MM.1S (cell line): ENCODE measurements at regions not wholly inside any gene's neighbourhood (a gene's known extent, or its start where the extent isn't known, plus 50 kb on each side); places are given as distances from the start of the nearest gene placed in this dataset.

Source experiments
- DNase-seq: peaks from one replicate; pipeline ENCODE4 v3.0.0-alpha.2; 2015
- H2AFZ ChIP-seq: fragments of 300-600 bp; sonication (generic); 2 replicates; pipeline ENCODE4 v1.6.0; 2016; ENCODE audit warnings: antibody characterized with exemption, low read length
- H3F3A ChIP-seq: fragments of 300-600 bp; sonication (generic); 2 replicates; pipeline ENCODE4 v1.6.1; 2016; ENCODE audit warnings: mild to moderate bottlenecking, antibody characterized with exemption, low read length, moderate library complexity, mixed read lengths; ENCODE audit not compliant: insufficient read depth
- H3K27ac ChIP-seq: fragments of 300-600 bp; sonication (generic); 2 replicates; pipeline ENCODE4 v1.5.1; 2016; ENCODE audit warnings: mild to moderate bottlenecking, low read length
- H3K27me3 ChIP-seq: fragments of 300-600 bp; sonication (generic); replicated peaks from 2 replicates; pipeline ENCODE4 v1.6.0; 2016; ENCODE audit warnings: low read length; ENCODE audit not compliant: insufficient read depth
- H3K36me3 ChIP-seq: fragments of 300-600 bp; sonication (generic); replicated peaks from 2 replicates; pipeline ENCODE4 v1.6.1; 2016; ENCODE audit warnings: mild to moderate bottlenecking, low read length, mixed read lengths; ENCODE audit not compliant: insufficient read depth
- H3K4me1 ChIP-seq: fragments of 300-600 bp; sonication (generic); 2 replicates; pipeline ENCODE4 v1.6.1; 2016; ENCODE audit warnings: low read length, mixed read lengths
- H3K4me2 ChIP-seq: fragments of 300-600 bp; sonication (generic); 2 replicates; pipeline ENCODE4 v1.6.0; 2016; ENCODE audit warnings: low read depth, low read length
- H3K4me3 ChIP-seq: fragments of 300-600 bp; sonication (generic); 2 replicates; pipeline ENCODE4 v1.5.1; 2016; ENCODE audit warnings: low read length, mixed read lengths
- H3K79me2 ChIP-seq: fragments of 300-600 bp; sonication (generic); 2 replicates; pipeline ENCODE4 v1.6.1; 2016; ENCODE audit warnings: mixed run types, low read length, mixed read lengths
- H3K9ac ChIP-seq: fragments of 300-600 bp; sonication (generic); 2 replicates; pipeline ENCODE4 v1.6.1; 2016; ENCODE audit warnings: low read length, mixed read lengths
- H3K9me2 ChIP-seq: fragments of 300-600 bp; sonication (generic); replicated peaks from 2 replicates; pipeline ENCODE4 v1.6.1; 2016; ENCODE audit warnings: mild to moderate bottlenecking, low read length, mixed read lengths; ENCODE audit not compliant: insufficient read depth
- H3K9me3 ChIP-seq: fragments of 300-600 bp; sonication (generic); replicated peaks from 2 replicates; pipeline ENCODE4 v1.6.1; 2016; ENCODE audit warnings: mild to moderate bottlenecking, low read length, mixed read lengths; ENCODE audit not compliant: insufficient read depth
- H4K20me1 ChIP-seq: fragments of 300-600 bp; sonication (generic); 2 replicates; pipeline ENCODE4 v1.6.1; 2016; ENCODE audit warnings: mild to moderate bottlenecking, low read length, moderate library complexity, mixed read lengths; ENCODE audit not compliant: insufficient read depth
- EZH2 ChIP-seq: fragments of 300-600 bp; sonication (generic); optimal IDR thresholded peaks from 2 replicates; pipeline ENCODE3; 2017; ENCODE audit warnings: low read depth, mild to moderate bottlenecking, antibody characterized with exemption, low read length, mixed read lengths
- EZH2phosphoT487 ChIP-seq: fragments of 300-600 bp; sonication (generic); IDR thresholded peaks from 2 replicates; pipeline ENCODE4 v1.6.1; 2018; ENCODE audit warnings: antibody characterized with exemption, low read length
- TF ChIP-seq, protein P1 (sequence below): fragments of 300-600 bp; sonication (generic); IDR thresholded peaks from 2 replicates; pipeline ENCODE4 v1.5.1; 2016; ENCODE audit warnings: antibody characterized with exemption, low read length, mixed read lengths

GRCh38 chr1:178652506-178653490 lies 72.2 kb upstream of the RALGPS2 start:
- H4K20me1 ChIP-seq: no peaks in the 10 kb centered on the region
- no peaks in the 10 kb centered on the region for H3K9me3 ChIP-seq
- DNase-seq: no peak
- H3K4me2 ChIP-seq: no peak overlapping the region
- TF ChIP-seq EZH2: no peak
- TF ChIP-seq, protein P1, sequence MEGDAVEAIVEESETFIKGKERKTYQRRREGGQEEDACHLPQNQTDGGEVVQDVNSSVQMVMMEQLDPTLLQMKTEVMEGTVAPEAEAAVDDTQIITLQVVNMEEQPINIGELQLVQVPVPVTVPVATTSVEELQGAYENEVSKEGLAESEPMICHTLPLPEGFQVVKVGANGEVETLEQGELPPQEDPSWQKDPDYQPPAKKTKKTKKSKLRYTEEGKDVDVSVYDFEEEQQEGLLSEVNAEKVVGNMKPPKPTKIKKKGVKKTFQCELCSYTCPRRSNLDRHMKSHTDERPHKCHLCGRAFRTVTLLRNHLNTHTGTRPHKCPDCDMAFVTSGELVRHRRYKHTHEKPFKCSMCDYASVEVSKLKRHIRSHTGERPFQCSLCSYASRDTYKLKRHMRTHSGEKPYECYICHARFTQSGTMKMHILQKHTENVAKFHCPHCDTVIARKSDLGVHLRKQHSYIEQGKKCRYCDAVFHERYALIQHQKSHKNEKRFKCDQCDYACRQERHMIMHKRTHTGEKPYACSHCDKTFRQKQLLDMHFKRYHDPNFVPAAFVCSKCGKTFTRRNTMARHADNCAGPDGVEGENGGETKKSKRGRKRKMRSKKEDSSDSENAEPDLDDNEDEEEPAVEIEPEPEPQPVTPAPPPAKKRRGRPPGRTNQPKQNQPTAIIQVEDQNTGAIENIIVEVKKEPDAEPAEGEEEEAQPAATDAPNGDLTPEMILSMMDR: no peak
- TF ChIP-seq EZH2phosphoT487: no peak
- H3K27ac ChIP-seq: no peak overlapping the region
- no peaks in the 10 kb centered on the region for H3K9me2 ChIP-seq
- H3K27me3 ChIP-seq: no peaks in the 10 kb centered on the region
- H3K4me1 ChIP-seq: no peaks in the 10 kb centered on the region
- H3K79me2 ChIP-seq: no peaks in the 10 kb centered on the region
- no peaks in the 10 kb centered on the region for H3K36me3 ChIP-seq
- H3F3A ChIP-seq: no peaks in the 10 kb centered on the region
- H2AFZ ChIP-seq: no peak overlapping the region
- H3K9ac ChIP-seq: no peak overlapping the region
- no peak overlapping the region for H3K4me3 ChIP-seq

- no peak overlapping the region for H3K4me3 ChIP-seq
- H3K4me1 ChIP-seq: peaks cover 8% of the 10 kb centered on the region; the same call in 1 of the 2 replicates
These were observed 65.2 kb upstream of the RALGPS2 start for GRCh38 chr1:178659789-178660208.

GRCh38 chr1:178660461-178660860 lies 64.6 kb upstream of the RALGPS2 start:
- Histone ChIP-seq H3K27ac (no peak overlapping the region), H3F3A (no peaks in the 10 kb centered on the region), H3K79me2 (no peaks in the 10 kb centered on the region), H3K4me1 (peaks cover 10% of the 10 kb centered on the region; the same call in 1 of the 2 replicates), H4K20me1 (no peaks in the 10 kb centered on the region), H2AFZ (no peak overlapping the region), H3K36me3 (no peaks in the 10 kb centered on the region), H3K9ac (no peak overlapping the region), H3K9me3 (no peaks in the 10 kb centered on the region), H3K4me3 (no peak overlapping the region), H3K9me2 (no peaks in the 10 kb centered on the region), H3K4me2 (no peak overlapping the region), H3K27me3 (no peaks in the 10 kb centered on the region)
- no peak for DNase-seq
- no peak for TF ChIP-seq EZH2phosphoT487
- TF ChIP-seq, protein P1: no peak
- TF ChIP-seq EZH2: no peak

More at GRCh38 chr1:178659789-178660208, 65.2 kb upstream of the RALGPS2 start:
- Histone ChIP-seq H3K27me3 (no peaks in the 10 kb centered on the region), H3K27ac (no peak overlapping the region), H3K9me3 (no peaks in the 10 kb centered on the region), H3F3A (no peaks in the 10 kb centered on the region), H4K20me1 (no peaks in the 10 kb centered on the region), H2AFZ (no peak overlapping the region), H3K9me2 (no peaks in the 10 kb centered on the region), H3K36me3 (no peaks in the 10 kb centered on the region), H3K4me2 (no peak overlapping the region), H3K9ac (no peak overlapping the region), H3K79me2 (no peaks in the 10 kb centered on the region)
- no peak for DNase-seq
- no peak for TF ChIP-seq EZH2phosphoT487
- no peak for TF ChIP-seq EZH2
- TF ChIP-seq, protein P1: no peak
